HK-2 (cell line): ENCODE measurements at regions not wholly inside any gene's neighbourhood (a gene's known extent, or its start where the extent isn't known, plus 50 kb on each side); places are given as distances from the start of the nearest gene placed in this dataset.
A peak's percentile ranks its signal among the peaks of the same experiment; 100 is the strongest.

Source experiments
- DNase-seq: peaks from one replicate; pipeline ENCODE4 v3.0.0-alpha.2; 2018; ENCODE audit not compliant: unreplicated experiment

GRCh38 chr11:80157447-80157846 is 716.6 kb upstream of the TENM4 start:
- no peak for DNase-seq

- no peak for DNase-seq
Measured at GRCh38 chr11:80156062-80156461, 715.2 kb upstream of the TENM4 start.

- no peak for DNase-seq
Measured at GRCh38 chr11:80155412-80156017, 714.7 kb upstream of the TENM4 start.

- peak; percentile 47 for DNase-seq
Measured at GRCh38 chr11:80146232-80146631, 705.4 kb upstream of the TENM4 start.

- no peak for DNase-seq
Measured at GRCh38 chr11:80144897-80145594, 704.2 kb upstream of the TENM4 start.

GRCh38 chr11:80136991-80137390 is 696.2 kb upstream of the TENM4 start:
- DNase-seq = peak; percentile 67

GRCh38 chr11:80129396-80129795 is 688.6 kb upstream of the TENM4 start:
- DNase-seq = no peak

GRCh38 chr11:80122211-80122610 is 681.4 kb upstream of the TENM4 start:
- no peak for DNase-seq

GRCh38 chr11:80118073-80118472 is 677.2 kb upstream of the TENM4 start:
- DNase-seq = no peak

GRCh38 chr11:80116796-80117195 is 676.0 kb upstream of the TENM4 start:
- no peak for DNase-seq

- no peak for DNase-seq
Measured at GRCh38 chr11:80109652-80110051, 668.8 kb upstream of the TENM4 start.

- DNase-seq = no peak
Measured at GRCh38 chr11:80109031-80109430, 668.2 kb upstream of the TENM4 start.

GRCh38 chr11:80107415-80107814 is 666.6 kb upstream of the TENM4 start:
- no peak for DNase-seq

GRCh38 chr11:80104191-80104590 is 663.4 kb upstream of the TENM4 start:
- DNase-seq = no peak

- peak; percentile 17 for DNase-seq
Measured at GRCh38 chr11:80103142-80103859, 662.5 kb upstream of the TENM4 start.

- no peak for DNase-seq
Measured at GRCh38 chr11:80097146-80097545, 656.3 kb upstream of the TENM4 start.

- DNase-seq = peak; percentile 72
Measured at GRCh38 chr11:80096736-80097135, 655.9 kb upstream of the TENM4 start.

GRCh38 chr11:80086496-80087055 is 645.7 kb upstream of the TENM4 start:
- DNase-seq = no peak

GRCh38 chr11:80085563-80085962 is 644.7 kb upstream of the TENM4 start:
- DNase-seq = no peak

GRCh38 chr11:80084608-80085007 is 643.8 kb upstream of the TENM4 start:
- DNase-seq = no peak

- DNase-seq = peak; percentile 18
Measured at GRCh38 chr11:80083531-80083951, 642.7 kb upstream of the TENM4 start.

- DNase-seq = no peak
Measured at GRCh38 chr11:80082406-80082805, 641.6 kb upstream of the TENM4 start.

GRCh38 chr11:80077113-80077512 is 636.3 kb upstream of the TENM4 start:
- no peak for DNase-seq
